PC-9 (cell line): ENCODE measurements at regions not wholly inside any gene's neighbourhood (a gene's known extent, or its start where the extent isn't known, plus 50 kb on each side); places are given as distances from the start of the nearest gene placed in this dataset.

Source experiments
- BruUV-seq: library from RNA; stranded (reverse); fragments of 400-500 nt; replicated peaks from 2 replicates; lab custom pipeline; 2021; lab: Mats Ljungman, UMichigan
- CTCF ChIA-PET: fragments of 300-600 bp; sonication (Branson Sonifier 250); formaldehyde crosslinking; loops from one replicate; lab custom pipeline; 2022; ENCODE audit warnings: antibody characterized with exemption; lab: Charles Lee
- POLR2A ChIA-PET: fragments of 300-600 bp; sonication (Branson Sonifier 250); formaldehyde crosslinking; loops from one replicate; lab custom pipeline; 2022; ENCODE audit warnings: antibody characterized with exemption; ENCODE audit not compliant: unreplicated experiment; lab: Charles Lee
- DNase-seq, 2 experiments: peaks; one replicate each; pipeline versions ENCODE4 v3.0.0 to v3.0.0-alpha.2; 2015 to 2022; ENCODE audit warnings: mixed read lengths in 1 of 2
- H2AFZ ChIP-seq: fragments of 200-600 bp; sonication (generic); 2 replicates; pipeline ENCODE4 v1.8.1; 2017; ENCODE audit warnings: antibody characterized with exemption
- H3F3A ChIP-seq: fragments of 200-600 bp; sonication (generic); 2 replicates; pipeline ENCODE4 v1.8.1; 2017; ENCODE audit warnings: antibody characterized with exemption, mild to moderate bottlenecking, low read depth; ENCODE audit not compliant: insufficient read depth
- H3K27ac ChIP-seq: fragments of 200-600 bp; sonication (generic); 2 replicates; pipeline ENCODE4 v1.6.1; 2016; ENCODE audit warnings: mixed run types
- H3K27me3 ChIP-seq: fragments of 200-600 bp; sonication (generic); 2 replicates; pipeline ENCODE4 v1.6.1; 2016; ENCODE audit warnings: low read depth, mixed run types; ENCODE audit not compliant: insufficient read depth
- H3K36me3 ChIP-seq: fragments of 200-600 bp; sonication (generic); 2 replicates; pipeline ENCODE4 v1.6.1; 2016; ENCODE audit warnings: low read depth, mixed run types
- H3K4me1 ChIP-seq: fragments of 200-600 bp; sonication (generic); replicated peaks from 2 replicates; pipeline ENCODE4 v1.6.1; 2016; ENCODE audit warnings: mixed run types; ENCODE audit not compliant: insufficient read depth
- H3K4me2 ChIP-seq: fragments of 200-600 bp; sonication (generic); 2 replicates; pipeline ENCODE4 v1.6.1; 2017; ENCODE audit warnings: mixed run types
- H3K4me3 ChIP-seq: fragments of 200-600 bp; sonication (generic); 2 replicates; pipeline ENCODE4 v1.6.1; 2016; ENCODE audit warnings: mixed run types
- H3K79me2 ChIP-seq: fragments of 200-600 bp; sonication (generic); 2 replicates; pipeline ENCODE4 v1.6.1; 2017; ENCODE audit warnings: low read depth, mixed run types
- H3K9me2 ChIP-seq: fragments of 200-600 bp; sonication (generic); 2 replicates; pipeline ENCODE4 v1.8.1; 2017; ENCODE audit warnings: mild to moderate bottlenecking; ENCODE audit not compliant: insufficient read depth
- H3K9me3 ChIP-seq: fragments of 200-600 bp; sonication (generic); 2 replicates; pipeline ENCODE4 v1.8.1; 2016; ENCODE audit warnings: low read depth; ENCODE audit not compliant: insufficient read depth
- H4K20me1 ChIP-seq: fragments of 200-600 bp; sonication (generic); 2 replicates; pipeline ENCODE4 v1.8.1; 2017; ENCODE audit not compliant: insufficient read depth
- EZH2 ChIP-seq: fragments of 200-600 bp; sonication (generic); IDR thresholded peaks from 2 replicates; pipeline ENCODE4 v1.8.0; 2017; ENCODE audit warnings: antibody characterized with exemption, low read depth
- intact Hi-C: fragments of 100-400 bp; cut with micrococcal nuclease; formaldehyde crosslinking; loops from one replicate; pipeline ENCODE4 v1.10.0; 2022; ENCODE audit not compliant: unreplicated experiment
- TF ChIP-seq, protein P1 (sequence below): fragments of 200-600 bp; sonication (generic); conservative IDR thresholded peaks from 2 replicates; pipeline ENCODE4 v1.6.1; 2017; ENCODE audit warnings: mixed run types, antibody characterized with exemption, mild to moderate bottlenecking, moderate library complexity

DNA sequence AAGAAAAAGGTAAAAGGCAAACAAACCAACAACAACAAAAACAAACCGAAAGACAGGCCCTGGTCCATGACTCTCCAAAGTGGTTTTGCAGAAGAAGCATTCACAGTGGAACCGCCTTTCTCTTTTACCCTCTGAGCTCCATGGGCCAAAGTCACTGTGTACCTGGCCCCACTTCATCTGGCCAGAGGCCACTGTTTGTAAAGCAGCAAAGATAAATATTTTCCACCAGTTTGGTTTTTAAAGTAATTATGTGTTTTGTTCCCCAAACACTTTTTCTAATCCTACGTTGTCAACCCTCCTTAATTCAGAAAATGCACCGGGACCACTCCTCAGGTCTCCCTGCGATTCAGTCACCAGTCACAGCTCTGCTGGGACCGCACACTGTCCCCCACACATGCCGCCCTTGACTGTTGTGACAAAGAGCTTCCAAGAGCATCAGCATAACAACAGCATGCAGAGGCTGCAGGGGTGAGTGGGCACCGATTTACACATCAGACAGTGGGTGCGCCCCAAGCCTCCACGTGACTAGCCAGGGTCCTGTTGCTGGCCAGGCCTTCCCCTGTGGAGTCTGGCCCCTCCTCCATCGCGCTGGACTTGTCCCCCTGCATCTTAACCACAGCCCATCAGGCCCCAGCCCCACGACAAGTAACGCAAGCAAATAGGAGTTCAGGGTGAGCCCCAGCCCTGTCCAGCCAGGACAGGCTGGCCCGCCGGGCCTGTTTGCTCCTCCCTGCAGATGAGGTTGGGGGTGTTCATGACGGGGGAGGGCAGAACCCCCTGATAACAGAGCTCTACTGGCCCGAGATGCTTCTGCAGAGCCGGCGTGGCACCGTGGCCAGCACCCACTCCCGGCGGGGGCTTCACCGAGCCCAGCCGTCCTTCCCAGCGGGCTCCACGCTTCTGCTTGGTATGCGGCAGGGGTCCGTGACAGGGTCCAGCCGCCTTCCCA lies 65.2 kb upstream of the DIO3 start:
- no peaks in the 10 kb centered on the region for H3K9me3 ChIP-seq
- no peaks in the 10 kb centered on the region for H3K79me2 ChIP-seq
- DNase-seq = no peak
- intact Hi-C loops = no loop called here
- no peaks in the 10 kb centered on the region for H3K27me3 ChIP-seq
- TF ChIP-seq, protein P1, sequence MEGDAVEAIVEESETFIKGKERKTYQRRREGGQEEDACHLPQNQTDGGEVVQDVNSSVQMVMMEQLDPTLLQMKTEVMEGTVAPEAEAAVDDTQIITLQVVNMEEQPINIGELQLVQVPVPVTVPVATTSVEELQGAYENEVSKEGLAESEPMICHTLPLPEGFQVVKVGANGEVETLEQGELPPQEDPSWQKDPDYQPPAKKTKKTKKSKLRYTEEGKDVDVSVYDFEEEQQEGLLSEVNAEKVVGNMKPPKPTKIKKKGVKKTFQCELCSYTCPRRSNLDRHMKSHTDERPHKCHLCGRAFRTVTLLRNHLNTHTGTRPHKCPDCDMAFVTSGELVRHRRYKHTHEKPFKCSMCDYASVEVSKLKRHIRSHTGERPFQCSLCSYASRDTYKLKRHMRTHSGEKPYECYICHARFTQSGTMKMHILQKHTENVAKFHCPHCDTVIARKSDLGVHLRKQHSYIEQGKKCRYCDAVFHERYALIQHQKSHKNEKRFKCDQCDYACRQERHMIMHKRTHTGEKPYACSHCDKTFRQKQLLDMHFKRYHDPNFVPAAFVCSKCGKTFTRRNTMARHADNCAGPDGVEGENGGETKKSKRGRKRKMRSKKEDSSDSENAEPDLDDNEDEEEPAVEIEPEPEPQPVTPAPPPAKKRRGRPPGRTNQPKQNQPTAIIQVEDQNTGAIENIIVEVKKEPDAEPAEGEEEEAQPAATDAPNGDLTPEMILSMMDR = no peak
- no peaks in the 10 kb centered on the region for H3K9me2 ChIP-seq
- no peak overlapping the region for H3K4me3 ChIP-seq
- H3K4me2 ChIP-seq = no peak overlapping the region
- ChIA-PET POLR2A (no interaction called here), CTCF (no interaction called here)
- no peaks in the 10 kb centered on the region for H3K4me1 ChIP-seq
- no peaks in the 10 kb centered on the region for H3F3A ChIP-seq
- H2AFZ ChIP-seq = no peak overlapping the region
- H3K36me3 ChIP-seq = no peaks in the 10 kb centered on the region
- H4K20me1 ChIP-seq = no peaks in the 10 kb centered on the region
- BruUV-seq = no TSS peak
- H3K27ac ChIP-seq = no peak overlapping the region

DNA sequence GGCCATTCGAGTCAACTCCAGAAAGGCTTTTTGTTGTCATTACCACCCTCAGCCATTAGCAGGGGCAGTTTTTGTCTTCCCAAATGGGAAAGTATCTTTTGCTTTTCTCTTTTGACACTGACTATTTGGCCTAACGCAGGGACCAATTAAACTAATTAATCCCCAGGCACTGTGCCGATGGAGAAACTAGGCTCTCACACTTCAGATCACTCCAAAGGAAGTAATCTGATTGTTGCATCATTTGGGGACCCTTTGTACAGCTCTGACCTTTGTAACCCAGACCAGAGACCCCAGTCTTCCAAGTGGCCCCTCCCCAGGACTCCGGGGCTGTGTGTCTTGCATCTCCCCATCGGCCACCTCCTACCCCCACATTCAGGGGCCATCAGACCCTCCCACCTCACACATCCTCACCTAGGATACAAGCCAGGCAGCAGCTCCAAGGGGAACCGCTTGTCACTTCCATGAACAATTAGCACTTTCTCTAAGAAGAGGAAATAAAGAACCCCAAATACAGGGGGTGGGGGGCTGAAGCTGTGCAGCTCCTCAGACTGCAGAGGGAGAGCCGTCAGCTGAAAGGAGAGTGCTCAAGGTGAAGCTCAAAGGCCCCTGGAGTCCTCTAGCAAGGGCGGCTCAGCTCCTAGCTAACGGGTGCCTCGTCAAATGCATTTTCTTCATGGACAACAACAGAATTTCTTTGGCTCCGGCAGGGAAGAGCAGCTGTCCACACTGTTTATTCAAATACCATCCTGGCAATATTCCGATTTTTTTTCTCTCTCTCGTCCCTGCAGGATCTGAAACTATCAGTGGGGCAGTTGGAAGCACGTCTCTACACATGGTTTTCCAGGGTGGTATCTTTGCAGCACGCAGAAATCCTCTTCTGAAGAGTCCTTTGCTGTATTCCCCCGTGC lies 64.3 kb upstream of the DIO3 start:
- H4K20me1 ChIP-seq = no peaks in the 10 kb centered on the region
- H3K27ac ChIP-seq = no peak overlapping the region
- H3K9me2 ChIP-seq = no peaks in the 10 kb centered on the region
- no peak overlapping the region for H3K4me3 ChIP-seq
- H3K4me2 ChIP-seq = no peak overlapping the region
- intact Hi-C loops = no loop called here
- H3K36me3 ChIP-seq = no peaks in the 10 kb centered on the region
- no peak for DNase-seq
- ChIA-PET POLR2A (no interaction called here), CTCF (no interaction called here)
- H2AFZ ChIP-seq = no peak overlapping the region
- H3K4me1 ChIP-seq = no peaks in the 10 kb centered on the region
- H3K79me2 ChIP-seq = no peaks in the 10 kb centered on the region
- no peaks in the 10 kb centered on the region for H3F3A ChIP-seq
- TF ChIP-seq, protein P1 = no peak
- no peak for TF ChIP-seq EZH2
- no TSS peak for BruUV-seq
- H3K9me3 ChIP-seq = no peaks in the 10 kb centered on the region
- H3K27me3 ChIP-seq = peaks cover 7% of the 10 kb centered on the region; the same call in 1 of the 2 replicates

DNA sequence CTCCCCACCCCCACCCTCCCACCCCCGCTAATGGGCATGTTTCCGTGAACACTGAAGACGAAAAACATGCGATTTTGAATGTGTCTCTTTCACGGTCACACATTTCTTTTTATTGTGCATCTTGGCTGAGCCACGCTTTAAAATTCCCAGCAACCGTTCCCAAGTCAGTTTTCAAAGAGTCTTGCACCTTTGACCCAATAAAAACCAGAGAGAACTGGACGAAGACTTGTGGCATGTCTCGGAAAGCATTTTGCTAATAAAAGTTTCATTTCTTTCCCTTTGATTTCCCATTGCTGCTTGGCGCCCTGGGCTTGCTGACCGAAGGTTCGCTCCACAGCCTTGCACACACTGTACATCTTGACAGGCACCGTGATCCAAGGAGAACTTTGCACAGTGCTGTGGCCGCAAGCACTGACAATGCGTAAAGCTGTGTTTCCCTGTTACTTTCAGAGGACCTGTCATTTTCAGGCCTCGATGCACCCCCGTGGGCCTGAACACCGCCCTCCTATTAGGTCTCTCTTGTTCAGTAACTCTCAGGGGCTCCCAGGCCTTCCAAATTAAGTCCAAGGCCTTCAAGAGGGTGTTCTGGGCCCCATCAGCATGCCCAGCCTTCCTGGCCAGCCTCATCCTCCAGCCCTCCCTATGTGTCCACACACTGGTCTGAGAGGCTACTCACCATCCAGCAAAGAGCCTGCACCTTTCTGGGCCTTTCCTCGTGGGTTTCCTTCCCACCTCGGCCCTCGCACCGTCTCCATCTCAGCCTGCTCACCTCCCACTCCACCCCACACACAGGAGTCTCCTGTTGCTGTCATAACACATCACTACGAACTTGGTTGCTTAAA lies 63.4 kb upstream of the DIO3 start:
- Histone ChIP-seq H3K9me2 (no peaks in the 10 kb centered on the region), H3K79me2 (no peaks in the 10 kb centered on the region), H4K20me1 (no peaks in the 10 kb centered on the region), H3K36me3 (no peaks in the 10 kb centered on the region), H3F3A (no peaks in the 10 kb centered on the region), H3K4me3 (no peak overlapping the region), H3K9me3 (no peaks in the 10 kb centered on the region), H3K27me3 (peaks cover 16% of the 10 kb centered on the region), H3K27ac (no peak overlapping the region), H2AFZ (no peak overlapping the region), H3K4me1 (no peaks in the 10 kb centered on the region), H3K4me2 (no peak overlapping the region)
- ChIA-PET POLR2A (no interaction called here), CTCF (no interaction called here)
- intact Hi-C loops = no loop called here
- no peak for DNase-seq
- BruUV-seq = no TSS peak
- no peak for TF ChIP-seq EZH2
- TF ChIP-seq, protein P1 = no peak
